ENCODE measurements at regions not wholly inside any gene's neighbourhood (a gene's known extent, or its start where the extent isn't known, plus 50 kb on each side); places are given as distances from the start of the nearest gene placed in this dataset.

- Histone ChIP-seq H3K9me3 (ENCODE audit: control insufficient read depth, insufficient read depth, low read length) (no peaks in the 10 kb centered on the region), H3K27ac (ENCODE audit: low read length) (peak overlapping the region; percentile 96), H3K27me3 (ENCODE audit: control insufficient read depth, insufficient read depth, low read length) (no peaks in the 10 kb centered on the region), H3K4me3 (ENCODE audit: low read length) (no peak overlapping the region), H3K36me3 (ENCODE audit: control insufficient read depth, insufficient read depth, low read length) (no peaks in the 10 kb centered on the region), H3K4me1 (ENCODE audit: control insufficient read depth, insufficient read depth, low read length) (peaks cover 24% of the 10 kb centered on the region)
- H3K27me3 Mint-ChIP-seq (ENCODE audit: low read depth in 2 of 2), result no peaks in the 10 kb centered on the region
- H3K9me3 Mint-ChIP-seq, result no peaks in the 10 kb centered on the region
- ATAC-seq (no peak), DNase-seq (peak in 1 of 2 donors; percentile 45)
- H3K36me3 Mint-ChIP-seq, result no peaks in the 10 kb centered on the region
- intact Hi-C loops (cut with micrococcal nuclease), result no loop called here
- peak overlapping the region; percentile 91 for H3K4me3 Mint-ChIP-seq
- peak overlapping the region; percentile 95 to 96 for H3K27ac Mint-ChIP-seq
- WGBS (ENCODE audit: insufficient coverage), result 94% methylated on average over 3 of the region's 6 CpGs
- TF ChIP-seq CTCF (IDR thresholded peaks at IDR 0.05), result no peak
- H3K4me1 Mint-ChIP-seq, result peaks cover 26 to 27% of the 10 kb centered on the region in 2 donors
Observed at GRCh38 chr15:92811148-92811913, 88.8 kb upstream of the CHD2 start.

DNA sequence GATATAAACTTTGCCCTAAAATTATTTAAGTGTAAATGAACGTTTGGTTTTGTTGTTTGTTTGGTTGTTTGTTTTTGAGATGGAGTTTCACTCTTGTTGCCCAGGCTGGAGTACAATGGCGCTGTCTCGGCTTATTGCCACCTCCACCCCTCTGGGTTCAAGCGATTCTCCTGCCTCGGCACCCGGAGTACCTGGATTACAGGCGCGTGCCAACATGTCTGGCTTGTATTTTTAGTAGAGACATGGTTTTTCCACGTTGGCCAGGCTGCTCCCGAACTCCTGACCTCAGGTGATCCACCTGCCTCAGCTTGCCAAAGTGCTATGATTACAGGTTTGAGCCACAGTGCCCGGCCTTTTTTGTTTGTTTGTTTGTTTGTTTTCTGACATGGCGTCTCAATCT, 87.9 kb upstream of the CHD2 start:
- H3K4me3 Mint-ChIP-seq, result no peak overlapping the region
- peaks cover 24% of the 10 kb centered on the region for H3K4me1 ChIP-seq (ENCODE audit: control insufficient read depth, insufficient read depth, low read length)
- no peaks in the 10 kb centered on the region for H3K9me3 Mint-ChIP-seq

GRCh38 chr15:92813485-92813884, 86.6 kb upstream of the CHD2 start:
- H3K36me3 ChIP-seq (ENCODE audit: control insufficient read depth, insufficient read depth, low read length), result no peaks in the 10 kb centered on the region
- H3K9me3 ChIP-seq (ENCODE audit: control insufficient read depth, insufficient read depth, low read length), result no peaks in the 10 kb centered on the region
- peaks cover 16 to 21% of the 10 kb centered on the region in 2 donors for H3K4me1 Mint-ChIP-seq
- intact Hi-C loops (cut with micrococcal nuclease), result no loop called here
- peak in 1 of 2 donors; percentile 83 for DNase-seq
- peak overlapping the region; percentile 25 for H3K4me3 Mint-ChIP-seq
- H3K27ac ChIP-seq (ENCODE audit: low read length), result no peak overlapping the region
- ATAC-seq, result no peak
- H3K27ac Mint-ChIP-seq, result peak overlapping the region in 1 of 2 donors; percentile 34
- H3K9me3 Mint-ChIP-seq, result no peaks in the 10 kb centered on the region
- H3K36me3 Mint-ChIP-seq, result no peaks in the 10 kb centered on the region
- 31% methylated on average over 3 of the region's 4 CpGs for WGBS (ENCODE audit: insufficient coverage)
- H3K27me3 Mint-ChIP-seq (ENCODE audit: low read depth in 2 of 2), result no peaks in the 10 kb centered on the region
- no peak overlapping the region for H3K4me3 ChIP-seq (ENCODE audit: low read length)
- no peaks in the 10 kb centered on the region for H3K27me3 ChIP-seq (ENCODE audit: control insufficient read depth, insufficient read depth, low read length)
- H3K4me1 ChIP-seq (ENCODE audit: control insufficient read depth, insufficient read depth, low read length), result peaks cover 17% of the 10 kb centered on the region
- TF ChIP-seq CTCF (IDR thresholded peaks at IDR 0.05), result no peak

More for the DNA sequence above, 87.9 kb upstream of the CHD2 start:
- H3K27me3 Mint-ChIP-seq (ENCODE audit: low read depth in 2 of 2), result no peaks in the 10 kb centered on the region
- TF ChIP-seq CTCF (IDR thresholded peaks at IDR 0.05), result no peak
- H3K27me3 ChIP-seq (ENCODE audit: control insufficient read depth, insufficient read depth, low read length), result no peaks in the 10 kb centered on the region
- DNase-seq, result no peak
- H3K27ac ChIP-seq (ENCODE audit: low read length), result no peak overlapping the region
- no peaks in the 10 kb centered on the region for H3K36me3 Mint-ChIP-seq
- intact Hi-C loops (cut with micrococcal nuclease), result no loop called here
- no peak overlapping the region for H3K4me3 ChIP-seq (ENCODE audit: low read length)
- H3K9me3 ChIP-seq (ENCODE audit: control insufficient read depth, insufficient read depth, low read length), result no peaks in the 10 kb centered on the region
- ATAC-seq, result no peak
- WGBS (ENCODE audit: insufficient coverage), result 97% methylated on average over 12 of the region's 12 CpGs
- H3K4me1 Mint-ChIP-seq, result peaks cover 26 to 27% of the 10 kb centered on the region in 2 donors
- H3K36me3 ChIP-seq (ENCODE audit: control insufficient read depth, insufficient read depth, low read length), result no peaks in the 10 kb centered on the region
- H3K27ac Mint-ChIP-seq, result no peak overlapping the region
